RWPE2 (cell line): ENCODE measurements at regions not wholly inside any gene's neighbourhood (a gene's known extent, or its start where the extent isn't known, plus 50 kb on each side); places are given as distances from the start of the nearest gene placed in this dataset.

Source experiments
- ATAC-seq: fragments of 200-7000 bp; cut with Tn5 transposase; 3 replicates; pipeline ENCODE4 v1.9.1; 2021; ENCODE audit warnings: low read depth
- DNase-seq: peaks from one replicate; pipeline ENCODE4 v3.0.0-alpha.2; 2020; ENCODE audit warnings: low spot score
- H3K27ac ChIP-seq: fragments of 450-650 bp; 2 replicates; pipeline ENCODE4 v1.5.1; 2017; ENCODE audit warnings: mild to moderate bottlenecking; ENCODE audit not compliant: poor library complexity, severe bottlenecking
- H3K27me3 ChIP-seq: fragments of 250-450 bp; sonication (Bioruptor Pico); 2 replicates; pipeline ENCODE4 v1.5.1; 2021; ENCODE audit warnings: mild to moderate bottlenecking, moderate library complexity; ENCODE audit not compliant: insufficient read depth, poor library complexity, severe bottlenecking
- H3K36me3 ChIP-seq: fragments of 250-450 bp; sonication (Bioruptor Pico); 2 replicates; pipeline ENCODE4 v1.5.1; 2020; ENCODE audit warnings: low read depth, mild to moderate bottlenecking, moderate library complexity
- H3K4me1 ChIP-seq: fragments of 250-450 bp; sonication (Bioruptor Pico); 2 replicates; pipeline ENCODE4 v1.5.1; 2021; ENCODE audit warnings: mild to moderate bottlenecking, moderate library complexity; ENCODE audit not compliant: insufficient read depth, poor library complexity, severe bottlenecking
- H3K4me3 ChIP-seq: fragments of 250-450 bp; sonication (Bioruptor Pico); 2 replicates; pipeline ENCODE4 v1.5.1; 2021; ENCODE audit warnings: mild to moderate bottlenecking, moderate library complexity; ENCODE audit not compliant: severe bottlenecking
- H3K9me3 ChIP-seq: fragments of 250-450 bp; sonication (Bioruptor Pico); 2 replicates; pipeline ENCODE4 v1.5.1; 2021; ENCODE audit warnings: mild to moderate bottlenecking, moderate library complexity; ENCODE audit not compliant: severe bottlenecking
- CTCF ChIP-seq: fragments of 450-650 bp; IDR thresholded peaks from one replicate; pipeline ENCODE4 v1.5.1; 2017; ENCODE audit warnings: mild to moderate bottlenecking, moderate library complexity; ENCODE audit not compliant: poor library complexity, severe bottlenecking

- no peaks in the 10 kb centered on the region for H3K4me1 ChIP-seq
- TF ChIP-seq CTCF: no peak
- no peak for DNase-seq
These were observed 199.4 kb upstream of the IPO5 start for GRCh38 chr13:97753942-97754670.

GRCh38 chr13:97757807-97758206 lies 195.7 kb upstream of the IPO5 start:
- Histone ChIP-seq H3K4me3 (no peak overlapping the region), H3K9me3 (no peaks in the 10 kb centered on the region), H3K27ac (no peak overlapping the region), H3K27me3 (no peaks in the 10 kb centered on the region), H3K4me1 (no peaks in the 10 kb centered on the region), H3K36me3 (no peaks in the 10 kb centered on the region)
- TF ChIP-seq CTCF: no peak
- DNase-seq: no peak
- ATAC-seq: no peak

More at GRCh38 chr13:97753942-97754670, 199.4 kb upstream of the IPO5 start:
- no peaks in the 10 kb centered on the region for H3K9me3 ChIP-seq
- no peak overlapping the region for H3K4me3 ChIP-seq
- no peaks in the 10 kb centered on the region for H3K36me3 ChIP-seq
- no peak overlapping the region for H3K27ac ChIP-seq
- ATAC-seq: no peak
- no peaks in the 10 kb centered on the region for H3K27me3 ChIP-seq

GRCh38 chr13:97758317-97758716 lies 195.2 kb upstream of the IPO5 start:
- TF ChIP-seq CTCF: no peak
- H3K4me1 ChIP-seq: no peaks in the 10 kb centered on the region
- H3K27ac ChIP-seq: no peak overlapping the region
- DNase-seq (no peak), ATAC-seq (no peak)
- H3K4me3 ChIP-seq: no peak overlapping the region
- H3K9me3 ChIP-seq: no peaks in the 10 kb centered on the region
- no peaks in the 10 kb centered on the region for H3K36me3 ChIP-seq
- no peaks in the 10 kb centered on the region for H3K27me3 ChIP-seq

- Histone ChIP-seq H3K27ac (no peak overlapping the region), H3K4me1 (no peaks in the 10 kb centered on the region), H3K4me3 (no peak overlapping the region), H3K27me3 (no peaks in the 10 kb centered on the region), H3K36me3 (no peaks in the 10 kb centered on the region), H3K9me3 (no peaks in the 10 kb centered on the region)
- no peak for TF ChIP-seq CTCF
- DNase-seq (no peak), ATAC-seq (no peak)
These were observed 191.5 kb upstream of the IPO5 start for GRCh38 chr13:97761796-97762540.

GRCh38 chr13:97766749-97767148 lies 186.7 kb upstream of the IPO5 start:
- DNase-seq (no peak), ATAC-seq (no peak)
- H3K27me3 ChIP-seq: no peaks in the 10 kb centered on the region
- no peaks in the 10 kb centered on the region for H3K36me3 ChIP-seq
- no peaks in the 10 kb centered on the region for H3K9me3 ChIP-seq
- H3K27ac ChIP-seq: no peak overlapping the region
- no peak for TF ChIP-seq CTCF
- H3K4me3 ChIP-seq: no peak overlapping the region
- no peaks in the 10 kb centered on the region for H3K4me1 ChIP-seq
